ENCODE measurements at regions not wholly inside any gene's neighbourhood (a gene's known extent, or its start where the extent isn't known, plus 50 kb on each side); places are given as distances from the start of the nearest gene placed in this dataset.
"Not testable (repeated sequence)": the region's sequence is repeated elsewhere in the genome, so short reads cannot be mapped to it uniquely, and the experiment has no call there.

DNA sequence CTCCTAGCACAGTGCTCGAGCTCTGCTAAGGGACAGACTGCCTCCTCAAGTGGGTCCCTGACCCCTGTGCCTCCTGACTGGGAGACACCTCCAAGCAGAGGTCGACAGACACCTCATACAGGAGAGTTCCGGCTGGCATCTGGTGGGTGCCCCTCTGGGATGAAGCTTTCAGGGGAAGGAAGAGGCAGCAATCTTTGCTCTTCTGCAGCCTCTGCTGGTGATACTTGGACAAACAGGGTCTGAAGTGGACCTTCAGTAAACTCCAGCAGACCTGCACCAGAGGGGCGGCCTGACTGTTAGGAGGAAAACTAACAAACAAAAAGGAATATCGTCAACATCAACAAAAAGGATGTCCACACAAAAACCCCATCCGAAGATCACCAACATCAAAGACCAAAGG lies 60.6 kb upstream of the DCN start:
- DNase-seq (ENCODE audit: low spot score), result not testable (repeated sequence)

DNA sequence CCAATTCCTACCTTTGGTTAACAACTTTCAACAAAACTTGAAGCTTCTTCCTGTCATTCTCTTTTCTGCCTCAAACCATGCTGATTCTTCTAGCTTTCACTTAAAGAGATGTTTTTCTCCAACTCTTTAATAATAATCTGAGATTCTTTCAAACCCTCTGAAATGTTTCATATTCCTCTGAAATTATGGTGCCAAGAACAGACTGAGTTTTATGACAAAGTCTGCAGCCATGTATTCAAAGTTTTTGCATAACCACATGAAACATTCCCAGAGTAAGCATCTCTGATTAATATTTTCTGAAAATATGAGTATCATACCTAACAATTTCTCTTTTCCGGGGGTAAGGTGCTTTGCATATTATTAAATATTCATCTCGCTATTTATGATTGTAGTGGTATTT lies 59.1 kb upstream of the DCN start:
- DNase-seq (ENCODE audit: low spot score), result no peak

DNA sequence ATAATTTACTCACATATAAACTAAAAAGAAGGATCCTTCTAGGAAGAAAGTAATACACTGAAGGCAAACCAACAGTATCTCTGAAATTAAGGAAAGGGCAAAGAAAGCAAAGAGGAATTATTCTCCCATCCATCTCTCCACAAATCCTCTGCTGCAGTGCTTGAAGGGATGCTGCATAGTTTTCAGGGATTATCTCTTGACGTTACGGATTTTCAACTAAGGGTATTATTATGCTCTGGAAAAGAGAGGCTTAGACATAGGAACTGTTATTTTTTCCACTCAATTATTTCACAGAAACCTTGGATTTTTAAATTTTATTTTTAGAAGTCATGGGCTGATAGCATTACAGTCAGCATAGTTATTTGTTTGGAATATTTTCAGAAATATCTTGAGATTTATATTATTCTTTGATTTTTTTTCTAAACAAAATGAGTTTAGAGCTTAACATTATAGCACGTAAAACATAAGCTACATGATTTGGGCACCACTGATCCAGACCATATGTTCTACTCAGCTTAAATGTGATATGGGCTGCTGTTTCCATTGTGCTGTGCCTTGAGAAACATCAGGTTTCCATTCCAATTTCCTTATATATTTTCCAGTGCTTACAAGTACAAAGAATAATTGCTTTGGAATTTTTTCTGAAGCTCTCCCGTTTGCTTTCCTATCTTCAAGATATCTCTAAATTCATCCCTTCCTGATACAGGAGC lies 57.9 kb upstream of the DCN start:
- DNase-seq (ENCODE audit: low spot score), result no peak

DNA sequence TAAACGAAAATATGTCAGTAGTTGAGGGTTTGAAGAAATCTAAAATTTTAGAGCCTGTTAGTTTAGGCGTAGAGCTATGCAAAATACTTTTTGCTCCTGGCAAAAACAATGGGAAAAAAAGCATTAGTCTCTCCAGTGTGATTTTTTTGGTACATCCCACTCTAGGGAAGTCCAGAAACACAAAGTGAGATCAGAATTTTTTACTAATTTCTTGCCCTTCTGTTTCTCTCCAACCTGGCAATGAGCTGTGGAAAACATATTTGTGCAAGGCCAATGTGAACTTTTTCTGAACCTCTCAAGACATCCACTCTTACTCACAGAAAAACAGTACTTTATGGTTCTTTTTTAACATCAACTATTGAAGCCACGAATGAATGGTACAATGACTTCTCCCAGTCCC lies 56.9 kb upstream of the DCN start:
- no peak for DNase-seq (ENCODE audit: low spot score)
